HG03196 (cell line): ENCODE measurements at regions not wholly inside any gene's neighbourhood (a gene's known extent, or its start where the extent isn't known, plus 50 kb on each side); places are given as distances from the start of the nearest gene placed in this dataset.
"Not testable (repeated sequence)": the region's sequence is repeated elsewhere in the genome, so short reads cannot be mapped to it uniquely, and the experiment has no call there.

Experiments
- ATAC-seq: cut with Tn5 transposase; IDR thresholded peaks from one replicate; pipeline ENCODE4 v1.9.1; 2021; ENCODE audit not compliant: unreplicated experiment

DNA sequence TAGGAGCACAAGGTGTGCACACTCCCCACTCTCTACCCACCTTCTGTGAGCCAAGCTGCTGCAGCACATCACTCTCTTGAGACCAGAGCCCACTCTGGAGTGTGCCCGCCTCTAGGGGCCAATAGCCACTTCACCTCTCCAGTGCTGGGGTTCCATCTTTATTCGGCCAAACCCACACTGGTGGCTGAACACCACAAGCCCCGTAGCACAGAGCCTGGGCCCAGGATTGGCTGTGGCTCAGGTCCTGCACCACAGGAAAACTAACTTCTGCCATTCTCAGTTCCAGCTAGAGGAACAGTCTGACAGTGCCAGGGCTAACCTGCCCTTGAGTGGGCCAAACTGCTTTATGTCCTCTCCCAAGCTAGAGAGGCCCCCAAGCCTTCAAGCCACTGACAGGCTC is 111.0 kb upstream of the TOX3 start:
- no peak for ATAC-seq

DNA sequence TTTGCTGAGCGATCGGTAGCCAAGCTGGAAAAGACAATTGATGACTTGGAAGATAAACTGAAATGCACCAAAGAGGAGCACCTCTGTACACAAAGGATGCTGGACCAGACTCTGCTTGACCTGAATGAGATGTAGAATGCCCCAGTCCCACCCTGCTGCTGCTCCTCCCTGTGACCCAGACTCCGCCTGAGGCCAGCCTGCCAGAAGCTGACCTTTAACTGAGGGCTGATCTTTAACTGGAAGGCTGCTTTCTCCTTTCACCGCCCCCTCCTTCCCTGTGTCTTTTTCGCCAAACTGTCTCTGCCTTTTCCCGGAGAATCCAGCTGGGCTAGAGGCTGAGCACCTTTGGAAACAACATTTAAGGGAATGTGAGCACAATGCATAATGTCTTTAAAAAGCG is 109.0 kb upstream of the TOX3 start:
- not testable (repeated sequence) for ATAC-seq

GRCh38 chr16:52655156-52655555 is 108.2 kb upstream of the TOX3 start:
- ATAC-seq, result not testable (repeated sequence)

- ATAC-seq, result no peak
Measured at GRCh38 chr16:52652033-52652432, 105.1 kb upstream of the TOX3 start.

DNA sequence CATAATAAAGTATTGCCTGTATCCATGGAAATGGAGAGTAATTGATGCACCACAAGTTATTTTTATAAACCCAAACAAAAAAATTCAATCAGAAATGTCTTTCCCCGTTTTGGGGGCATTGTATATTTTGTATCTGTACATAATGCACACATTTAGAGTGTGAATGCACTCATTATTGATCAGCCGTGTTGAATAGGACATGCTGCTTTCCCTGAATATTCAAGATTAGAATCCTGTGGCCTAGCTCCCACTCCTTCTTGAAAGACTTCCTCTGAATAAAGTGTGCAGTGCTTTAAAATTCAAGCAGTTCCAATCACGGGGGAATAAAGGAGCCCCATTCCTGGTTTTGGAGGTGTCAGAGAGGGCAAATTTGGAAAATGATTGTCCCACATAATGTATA is 103.8 kb upstream of the TOX3 start:
- no peak for ATAC-seq

DNA sequence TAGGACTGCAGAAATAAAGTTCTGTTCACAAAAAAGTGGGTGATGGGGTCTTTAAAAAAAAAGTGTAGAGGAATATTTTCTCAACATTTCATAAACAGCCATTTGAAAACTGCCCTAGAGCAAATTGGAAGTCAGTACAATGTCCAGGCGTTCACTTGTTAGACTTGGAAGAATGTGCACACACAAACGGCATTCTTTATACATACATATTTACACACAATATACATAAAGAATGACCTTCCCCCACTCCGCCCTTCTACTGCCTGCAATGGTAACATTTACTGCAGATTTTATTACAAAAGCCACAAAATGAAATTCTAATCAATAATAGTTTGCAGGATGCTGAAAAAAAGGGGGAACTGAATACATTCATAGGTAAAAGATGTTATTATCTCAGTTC is 103.4 kb upstream of the TOX3 start:
- no peak for ATAC-seq

DNA sequence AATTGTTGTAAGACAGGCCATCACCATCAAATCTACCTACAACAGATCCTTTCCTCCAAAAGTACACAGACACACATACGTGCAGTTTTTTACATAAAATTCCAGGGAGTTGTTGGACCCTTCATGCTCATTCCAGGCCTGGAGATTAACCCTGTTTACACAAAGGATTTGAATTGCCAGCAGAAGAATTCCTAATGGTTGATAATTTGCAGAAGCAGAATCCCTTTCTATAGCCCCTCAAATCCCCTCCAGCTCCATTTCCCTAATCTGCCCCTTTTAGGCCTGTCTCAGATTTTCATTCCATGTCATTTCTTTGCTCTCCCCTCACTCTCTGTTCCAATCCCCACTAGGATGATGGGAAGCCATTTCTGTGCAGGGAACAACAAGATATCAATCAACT is 102.9 kb upstream of the TOX3 start:
- ATAC-seq, result no peak

DNA sequence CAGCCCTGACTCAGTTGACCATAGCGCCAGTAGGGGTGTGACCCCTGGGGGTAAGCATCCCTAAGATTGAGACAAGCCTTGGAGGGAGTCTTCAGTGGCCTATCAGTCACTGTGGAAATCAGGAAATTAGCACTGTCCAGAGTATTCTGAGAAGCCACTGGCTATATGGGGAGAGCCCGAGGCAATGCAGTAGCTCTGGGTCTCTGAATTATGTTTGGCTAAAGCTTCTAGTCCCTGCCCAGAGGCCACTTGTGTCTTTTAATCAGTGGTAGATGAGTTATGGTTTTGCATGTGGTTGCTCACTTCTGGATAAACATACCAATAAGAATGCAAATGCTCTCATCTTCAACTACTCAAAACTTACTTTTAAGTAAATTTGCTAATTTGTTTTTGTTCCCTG is 100.6 kb upstream of the TOX3 start:
- ATAC-seq, result no peak

- no peak for ATAC-seq
Measured at GRCh38 chr16:52643006-52643405, 96.1 kb upstream of the TOX3 start.

GRCh38 chr16:52634528-52634927 is 87.6 kb upstream of the TOX3 start:
- ATAC-seq, result no peak

GRCh38 chr16:52634104-52634503 is 87.2 kb upstream of the TOX3 start:
- no peak for ATAC-seq

GRCh38 chr16:52633230-52633629 is 86.3 kb upstream of the TOX3 start:
- ATAC-seq, result no peak

- no peak for ATAC-seq
Measured at GRCh38 chr16:52631711-52632110, 84.8 kb upstream of the TOX3 start.

DNA sequence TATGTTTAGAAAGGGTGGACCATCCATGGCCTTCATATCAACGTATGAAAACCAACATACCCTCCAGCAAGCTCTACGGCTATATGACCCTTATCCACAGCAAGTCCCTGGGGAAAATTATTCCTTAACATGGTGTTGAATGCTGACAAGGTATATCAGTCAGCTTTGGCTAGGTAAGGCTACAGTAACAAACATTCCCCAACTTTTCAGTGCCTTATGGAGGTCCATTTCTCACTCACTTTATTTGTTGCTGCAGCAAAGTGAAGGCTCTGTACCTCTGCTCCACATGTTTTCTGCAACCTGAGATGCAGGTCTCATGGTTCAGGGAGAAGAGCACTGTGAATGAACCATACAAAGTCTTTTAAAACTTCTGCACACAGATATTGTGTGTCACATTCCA is 83.8 kb upstream of the TOX3 start:
- no peak for ATAC-seq

DNA sequence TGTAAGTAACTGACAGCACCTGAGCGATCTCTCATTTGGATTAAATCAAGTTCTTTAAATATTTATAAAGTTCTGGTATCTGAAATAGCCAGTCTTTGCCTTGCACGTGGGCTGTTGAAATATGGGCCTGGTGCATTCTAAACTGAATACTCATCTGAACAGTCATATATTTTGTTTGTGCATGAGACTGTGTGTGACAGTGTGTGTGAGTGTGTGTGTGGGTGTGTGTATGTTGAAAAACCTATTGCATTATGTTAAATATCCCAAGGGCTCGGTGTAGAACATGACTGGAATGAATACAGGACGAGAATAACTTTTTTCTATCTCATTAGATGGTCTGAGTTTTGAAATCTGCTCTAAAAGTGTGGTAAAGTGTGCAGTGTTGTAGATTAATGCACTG is 82.4 kb upstream of the TOX3 start:
- ATAC-seq, result no peak

- no peak for ATAC-seq
Measured at GRCh38 chr16:52624891-52625290, 77.9 kb upstream of the TOX3 start.

DNA sequence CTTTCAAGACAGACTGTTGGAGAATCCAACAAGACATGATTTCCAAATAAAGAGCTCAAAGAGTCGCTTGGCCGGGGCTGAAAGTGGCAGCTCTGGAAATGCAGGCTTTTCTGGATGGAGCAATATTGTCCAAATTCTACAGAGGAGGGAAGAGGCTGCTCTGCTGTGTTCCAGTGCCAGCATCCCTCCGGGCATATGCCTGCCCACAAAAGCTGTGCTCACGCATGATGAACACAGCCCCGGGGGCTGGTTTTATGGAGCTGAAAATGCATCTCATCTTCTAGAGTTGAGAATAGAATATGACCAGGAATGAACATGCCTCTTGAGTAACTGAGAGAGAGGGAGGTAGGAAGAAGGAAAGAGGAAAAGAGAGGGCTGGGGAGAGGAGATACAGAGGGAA is 74.7 kb upstream of the TOX3 start:
- no peak for ATAC-seq

DNA sequence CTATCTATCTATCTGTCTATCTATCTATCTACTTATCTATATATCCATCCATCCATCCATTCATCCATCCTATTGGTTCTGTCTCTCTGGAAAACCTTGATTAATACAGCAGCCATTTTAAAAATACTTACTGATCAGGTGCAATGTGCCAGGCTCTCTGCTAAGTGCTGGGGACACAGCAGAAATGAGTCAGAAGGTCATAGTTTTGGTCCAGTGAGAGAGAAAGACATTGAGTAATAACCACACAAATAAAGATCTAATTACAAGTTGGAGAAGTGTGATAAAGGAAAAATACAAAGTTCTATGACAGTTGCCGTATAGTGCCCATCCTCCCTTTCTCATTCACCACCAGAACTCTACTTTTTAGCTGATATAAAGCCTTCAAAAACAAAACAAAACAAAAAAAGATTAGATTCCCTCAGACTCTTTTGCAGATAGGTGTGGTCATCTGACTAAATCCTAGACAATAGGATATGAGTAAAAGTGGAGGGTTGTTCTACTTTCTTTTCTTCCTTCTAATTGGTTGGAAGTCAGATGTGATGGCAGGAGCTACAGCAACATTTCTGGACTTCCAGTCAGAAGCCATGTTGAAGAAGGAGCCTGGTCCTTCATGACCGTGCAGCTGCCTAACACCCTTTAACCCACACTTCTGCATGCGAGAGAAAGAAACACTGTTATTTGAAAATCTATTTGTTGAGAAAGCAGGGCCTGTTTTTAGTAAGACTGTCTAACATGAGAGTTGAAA is 72.0 kb upstream of the TOX3 start:
- no peak for ATAC-seq

DNA sequence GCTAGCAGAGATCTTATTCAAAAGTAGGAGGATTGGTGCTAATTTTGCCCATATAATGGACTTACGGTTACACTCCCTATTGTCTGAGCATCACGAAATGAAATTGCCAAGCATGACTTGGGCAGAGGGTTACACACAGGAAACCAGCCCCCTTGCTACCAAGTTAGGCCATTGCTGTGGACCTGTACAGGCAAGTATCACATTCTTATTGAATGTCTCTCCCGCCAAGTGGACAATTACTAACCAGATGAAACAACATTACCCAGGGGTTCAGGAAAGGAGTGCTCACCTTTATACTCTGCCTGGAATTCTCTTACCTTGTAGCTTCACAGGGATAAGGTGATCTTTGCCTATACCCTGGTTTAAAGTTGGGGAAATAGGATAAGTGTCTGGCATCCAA is 70.6 kb upstream of the TOX3 start:
- no peak for ATAC-seq

GRCh38 chr16:52613508-52613907 is 66.6 kb upstream of the TOX3 start:
- ATAC-seq, result no peak

DNA sequence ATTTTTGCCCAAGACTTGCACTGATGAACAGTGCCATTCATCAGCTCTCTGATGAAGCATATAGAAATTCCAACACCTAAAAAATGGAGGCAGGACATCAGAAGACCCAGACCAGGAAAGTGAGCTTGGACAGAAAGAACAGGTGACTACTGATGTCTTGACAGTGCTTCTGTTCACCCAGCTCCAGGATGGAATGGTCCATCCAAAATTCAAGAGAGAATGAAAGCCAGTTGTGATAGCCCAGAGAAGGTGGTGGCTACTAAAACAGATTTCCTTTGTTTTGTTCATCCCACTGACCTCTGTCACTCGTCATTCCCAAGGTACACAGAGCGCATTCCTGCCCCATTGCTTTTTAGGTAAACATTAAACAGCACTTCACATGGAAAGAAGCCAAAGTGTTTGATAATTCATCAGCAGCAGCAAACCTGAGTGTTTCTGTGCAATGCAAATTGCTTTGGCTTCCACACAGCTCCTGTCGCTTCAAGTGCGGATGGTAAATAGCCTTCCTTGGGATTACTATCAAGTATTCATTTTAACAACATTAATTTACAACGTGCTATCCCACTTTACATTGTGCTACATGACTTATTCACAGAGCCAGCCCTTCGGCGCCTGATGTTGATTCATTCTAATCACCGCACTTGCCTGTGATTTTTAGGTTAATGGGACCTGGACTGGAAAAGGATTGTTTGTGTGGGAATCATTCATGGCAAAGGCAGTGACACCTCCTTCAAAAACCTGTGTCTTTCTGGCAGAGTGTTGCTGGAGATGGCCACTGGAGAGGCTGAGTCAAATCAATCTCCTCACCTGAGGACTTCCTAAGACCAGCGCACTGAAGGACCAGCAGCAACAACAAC is 65.1 kb upstream of the TOX3 start:
- ATAC-seq, result no peak

- ATAC-seq, result no peak
Measured at GRCh38 chr16:52603015-52603414, 56.1 kb upstream of the TOX3 start.
